Breast epithelium (tissue), 3 donors: ENCODE measurements at regions not wholly inside any gene's neighbourhood (a gene's known extent, or its start where the extent isn't known, plus 50 kb on each side); places are given as distances from the start of the nearest gene placed in this dataset.

ENCODE experiments used
- POLR2A ChIP-seq: fragments of 450-650 bp; IDR thresholded peaks from one replicate; pipeline ENCODE4 v1.6.1; 2016; ENCODE audit warnings: antibody characterized with exemption, mild to moderate bottlenecking, moderate library complexity
- POLR2AphosphoS5 ChIP-seq, 3 donors: sonication (generic); formaldehyde crosslinking; IDR thresholded peaks; one replicate each; pipeline ENCODE4 v1.6.1; 2017; ENCODE audit warnings: antibody characterized with exemption in 3 of 3
- TF ChIP-seq, protein P1 (sequence below), 3 donors: fragments of 450-650 bp; IDR thresholded peaks; one replicate each; pipeline ENCODE4 v1.5.1; 2016 to 2017; ENCODE audit warnings: antibody characterized with exemption in 3 of 3, mild to moderate bottlenecking in 3 of 3, moderate library complexity in 3 of 3

GRCh38 chr1:178578541-178578940 lies 65.6 kb downstream of the TEX35 start:
- TF ChIP-seq POLR2AphosphoS5 (IDR thresholded peaks at IDR 0.05) (no peak), POLR2A (no peak)
- TF ChIP-seq, protein P1, sequence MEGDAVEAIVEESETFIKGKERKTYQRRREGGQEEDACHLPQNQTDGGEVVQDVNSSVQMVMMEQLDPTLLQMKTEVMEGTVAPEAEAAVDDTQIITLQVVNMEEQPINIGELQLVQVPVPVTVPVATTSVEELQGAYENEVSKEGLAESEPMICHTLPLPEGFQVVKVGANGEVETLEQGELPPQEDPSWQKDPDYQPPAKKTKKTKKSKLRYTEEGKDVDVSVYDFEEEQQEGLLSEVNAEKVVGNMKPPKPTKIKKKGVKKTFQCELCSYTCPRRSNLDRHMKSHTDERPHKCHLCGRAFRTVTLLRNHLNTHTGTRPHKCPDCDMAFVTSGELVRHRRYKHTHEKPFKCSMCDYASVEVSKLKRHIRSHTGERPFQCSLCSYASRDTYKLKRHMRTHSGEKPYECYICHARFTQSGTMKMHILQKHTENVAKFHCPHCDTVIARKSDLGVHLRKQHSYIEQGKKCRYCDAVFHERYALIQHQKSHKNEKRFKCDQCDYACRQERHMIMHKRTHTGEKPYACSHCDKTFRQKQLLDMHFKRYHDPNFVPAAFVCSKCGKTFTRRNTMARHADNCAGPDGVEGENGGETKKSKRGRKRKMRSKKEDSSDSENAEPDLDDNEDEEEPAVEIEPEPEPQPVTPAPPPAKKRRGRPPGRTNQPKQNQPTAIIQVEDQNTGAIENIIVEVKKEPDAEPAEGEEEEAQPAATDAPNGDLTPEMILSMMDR (IDR thresholded peaks at IDR 0.05): no peak
